NCI-H1930 (cell line): ENCODE measurements at regions not wholly inside any gene's neighbourhood (a gene's known extent, or its start where the extent isn't known, plus 50 kb on each side); places are given as distances from the start of the nearest gene placed in this dataset.
"Not testable (repeated sequence)": the region's sequence is repeated elsewhere in the genome, so short reads cannot be mapped to it uniquely, and the experiment has no call there.

ENCODE experiments used
- DNase-seq, 2 experiments: peaks; one replicate each; lab custom pipeline; 2025; lab: John Stamatoyannopoulos, UW

GRCh38 chr7:28329661-28330363 is 82.5 kb upstream of the CREB5 start:
- no peak for DNase-seq

- DNase-seq: no peak
Observed at GRCh38 chr7:28330384-28331070, 81.8 kb upstream of the CREB5 start.

- DNase-seq: no peak
Observed at GRCh38 chr7:28332046-28332445, 80.3 kb upstream of the CREB5 start.

DNA sequence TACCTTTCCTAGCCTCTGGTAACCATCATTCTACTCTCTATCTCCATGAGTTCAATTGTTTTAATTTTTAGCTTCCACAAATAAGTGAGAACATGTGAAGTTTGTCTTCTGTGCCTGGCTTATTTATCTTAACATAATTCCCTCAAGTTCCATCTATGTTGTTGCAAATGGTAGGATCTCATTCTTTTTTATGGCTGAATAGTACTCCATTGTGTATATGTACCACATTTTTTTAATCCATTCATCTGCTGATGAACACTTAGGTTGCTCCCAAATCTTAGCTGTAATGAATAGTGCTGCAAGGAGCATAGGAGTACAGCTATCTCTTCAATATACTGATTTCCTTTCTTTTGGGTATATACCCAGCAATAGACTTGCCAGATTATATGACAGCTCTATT is 78.8 kb upstream of the CREB5 start:
- not testable (repeated sequence) for DNase-seq

GRCh38 chr7:28336806-28337205 is 75.5 kb upstream of the CREB5 start:
- no peak for DNase-seq

DNA sequence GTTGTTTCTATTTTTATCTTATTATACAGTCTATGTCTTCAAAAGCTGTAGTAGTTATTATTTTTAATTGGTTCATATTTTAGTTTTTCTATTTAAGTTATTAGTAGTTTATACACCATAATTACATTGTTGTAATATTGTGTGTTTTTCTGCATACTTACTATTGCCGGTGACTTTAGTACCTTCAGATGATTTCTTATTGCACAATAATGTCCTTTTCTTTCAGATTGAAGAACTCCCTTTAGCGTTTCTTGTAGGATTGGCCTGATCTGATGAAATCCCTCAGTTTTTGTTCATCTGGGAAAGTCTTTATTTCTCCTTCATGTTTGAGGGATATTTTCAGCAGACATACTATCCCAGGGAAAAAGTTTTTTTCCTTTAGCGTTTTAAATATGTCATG is 74.3 kb upstream of the CREB5 start:
- no peak for DNase-seq

DNA sequence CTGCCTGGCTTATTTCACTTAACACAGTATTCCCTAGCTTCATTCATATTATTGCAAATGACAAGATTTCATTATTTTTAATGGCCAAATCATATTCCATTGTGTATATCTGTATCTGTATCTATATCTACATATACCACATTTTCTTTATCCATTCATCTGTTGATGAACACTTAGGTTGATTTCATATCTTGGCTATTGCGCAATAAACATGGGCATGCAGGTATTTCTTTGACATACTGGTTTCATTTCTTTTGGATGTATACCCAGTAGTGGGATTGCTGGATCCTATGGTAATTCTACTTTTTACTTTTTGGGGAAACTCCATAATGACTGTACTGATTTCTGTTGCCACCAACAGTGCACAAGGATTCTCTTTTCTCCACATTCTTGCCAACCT is 68.9 kb upstream of the CREB5 start:
- DNase-seq: no peak

DNA sequence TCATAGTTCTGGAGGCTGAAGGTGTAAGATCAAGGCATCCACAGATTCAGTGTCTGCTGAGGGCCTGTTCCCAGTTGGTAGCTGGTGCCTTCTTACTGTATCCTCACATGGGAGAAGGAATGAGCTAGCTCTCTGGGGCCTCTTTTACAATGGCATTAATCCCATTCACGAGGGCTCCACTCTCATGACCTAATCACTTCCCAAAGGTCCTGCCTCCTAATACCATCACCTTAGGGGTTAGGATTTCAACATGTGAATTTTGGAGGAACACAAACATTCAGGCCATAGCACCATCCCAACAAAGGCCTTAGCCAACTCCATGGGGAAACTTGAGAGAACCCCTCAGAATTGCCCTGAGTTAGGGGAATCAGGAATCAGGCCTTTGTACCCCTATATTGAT is 66.1 kb upstream of the CREB5 start:
- DNase-seq: no peak

GRCh38 chr7:28346676-28347363 is 65.5 kb upstream of the CREB5 start:
- DNase-seq: no peak

- DNase-seq: no peak
Observed at GRCh38 chr7:28347475-28348318, 64.6 kb upstream of the CREB5 start.

DNA sequence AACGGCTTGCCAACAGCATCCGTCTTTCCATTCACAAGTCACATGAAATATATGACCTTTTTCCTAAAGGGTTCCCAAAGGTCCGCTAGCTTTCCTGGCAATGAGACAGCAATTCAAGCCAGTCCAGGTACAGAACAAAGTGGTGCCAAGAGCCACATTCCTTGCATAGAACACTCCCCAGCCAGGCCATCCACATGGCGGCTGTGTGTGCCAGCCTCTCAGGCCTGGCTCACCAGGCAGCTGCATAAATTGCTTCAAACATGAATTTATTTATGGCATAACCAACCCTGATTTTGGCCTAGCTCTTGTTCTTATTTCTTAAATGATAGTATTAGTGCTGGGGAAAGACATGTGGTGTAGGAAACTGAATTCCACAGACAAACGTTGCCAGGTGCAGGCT is 63.7 kb upstream of the CREB5 start:
- no peak for DNase-seq

- DNase-seq: no peak
Observed at GRCh38 chr7:28349637-28350036, 62.7 kb upstream of the CREB5 start.

- DNase-seq: no peak
Observed at GRCh38 chr7:28350662-28351061, 61.7 kb upstream of the CREB5 start.

- no peak for DNase-seq
Observed at GRCh38 chr7:28351450-28351849, 60.9 kb upstream of the CREB5 start.

- DNase-seq: no peak
Observed at GRCh38 chr7:28354601-28355402, 57.5 kb upstream of the CREB5 start.

DNA sequence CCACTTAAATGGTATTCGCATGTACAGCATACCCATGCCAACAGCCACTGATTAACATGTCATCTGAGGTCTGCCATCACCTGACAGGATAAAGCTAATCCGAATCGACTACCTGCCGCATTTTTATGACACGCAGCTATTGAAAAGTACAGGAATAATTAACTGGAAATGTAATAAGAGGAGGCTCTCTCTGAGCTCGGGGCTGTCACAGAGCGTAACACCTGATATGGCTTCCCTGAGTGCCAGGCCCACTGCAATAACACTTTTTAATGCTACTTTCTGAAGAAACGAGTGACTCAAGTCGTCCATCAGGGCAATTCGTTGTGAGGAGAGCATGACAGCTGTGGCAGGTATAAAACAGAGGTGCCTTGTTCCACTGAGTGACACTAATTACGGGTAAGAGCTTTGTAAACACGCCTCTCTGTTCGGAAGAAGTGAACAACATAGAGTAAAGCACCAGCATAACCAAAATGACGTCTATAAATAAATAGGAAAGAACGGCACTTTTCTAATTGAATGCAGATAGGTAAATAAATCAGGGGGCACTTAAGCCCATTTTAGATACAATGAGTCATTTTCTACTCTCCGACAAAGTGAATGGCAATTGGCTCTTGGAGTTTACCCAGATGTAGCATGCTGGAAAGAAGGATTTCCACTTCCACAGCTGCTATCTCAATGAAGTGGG is 56.5 kb upstream of the CREB5 start:
- peak; percentile 84 to 87 for DNase-seq

GRCh38 chr7:28356619-28357018 is 55.7 kb upstream of the CREB5 start:
- DNase-seq: no peak

DNA sequence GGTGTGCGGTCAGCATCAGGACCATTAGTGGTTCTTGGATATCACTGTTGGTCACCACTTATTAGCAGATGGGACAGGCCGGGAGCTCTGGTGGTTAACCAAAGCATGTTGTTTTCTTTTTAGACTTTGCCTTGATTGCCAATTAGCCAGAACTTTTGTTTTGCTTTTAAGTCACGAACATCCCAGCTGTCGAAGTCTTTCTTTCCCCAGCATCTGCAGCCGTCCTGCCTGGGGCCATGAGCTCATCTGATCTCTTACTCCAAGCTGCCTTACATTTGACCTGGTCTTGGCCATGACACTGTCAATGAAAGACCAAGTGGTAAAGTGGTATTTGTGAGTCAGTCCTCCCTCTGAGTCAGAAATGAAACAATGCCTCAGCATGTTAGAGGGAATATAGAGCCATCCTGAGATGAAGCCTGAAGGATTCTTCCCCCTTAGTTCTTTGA is 53.9 kb upstream of the CREB5 start:
- DNase-seq: no peak

DNA sequence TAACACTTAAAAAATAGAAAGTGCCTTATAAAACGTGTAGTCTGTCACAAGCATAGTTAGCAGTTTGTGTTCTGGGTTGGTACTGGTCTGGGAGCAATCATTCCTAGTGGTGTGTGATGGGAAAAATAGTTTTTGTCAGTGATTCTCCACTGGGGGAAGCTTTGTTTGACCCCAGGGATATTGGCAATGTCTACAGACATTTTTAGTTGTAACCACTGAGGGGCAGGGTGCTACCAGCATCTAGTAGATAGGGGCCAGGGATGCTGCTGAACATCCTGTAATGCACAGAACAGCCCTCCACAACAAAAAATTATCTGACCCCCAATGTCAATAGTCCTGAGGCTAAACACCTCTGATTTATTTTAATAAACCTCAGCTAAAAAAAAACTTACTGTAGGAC is 51.6 kb upstream of the CREB5 start:
- peak in 1 of 2 experiments; percentile 30 for DNase-seq

- DNase-seq: no peak
Observed at GRCh38 chr7:28361551-28361950, 50.8 kb upstream of the CREB5 start.

GRCh38 chr7:28362182-28362581 is 50.1 kb upstream of the CREB5 start:
- DNase-seq: no peak
